A673 (cell line): ENCODE measurements at regions not wholly inside any gene's neighbourhood (a gene's known extent, or its start where the extent isn't known, plus 50 kb on each side); places are given as distances from the start of the nearest gene placed in this dataset.
"Not testable (repeated sequence)": the region's sequence is repeated elsewhere in the genome, so short reads cannot be mapped to it uniquely, and the experiment has no call there.

Experiments
- BruUV-seq: library from RNA; stranded (reverse); fragments of 400-500 nt; replicated peaks from 2 replicates; lab custom pipeline; 2021; lab: Mats Ljungman, UMichigan
- CTCF ChIA-PET: fragments of 300-600 bp; sonication (Branson Sonifier 250); formaldehyde crosslinking; loops from one replicate; lab custom pipeline; 2022; ENCODE audit warnings: antibody characterized with exemption; lab: Charles Lee
- POLR2A ChIA-PET: fragments of 300-600 bp; sonication (Branson Sonifier 250); formaldehyde crosslinking; loops from one replicate; lab custom pipeline; 2022; ENCODE audit warnings: antibody characterized with exemption; ENCODE audit not compliant: low non-redundant PET; lab: Charles Lee
- DNase-seq: peaks from one replicate; pipeline ENCODE4 v3.0.0-alpha.2; 2015; ENCODE audit warnings: low spot score
- H3K27ac ChIP-seq: fragments of 200-600 bp; sonication (generic); 2 replicates; pipeline ENCODE4 v1.5.1; 2016; ENCODE audit warnings: mixed run types, low read depth, mild to moderate bottlenecking, mixed read lengths, antibody characterized with exemption, low read length; ENCODE audit not compliant: poor library complexity, severe bottlenecking
- H3K27me3 ChIP-seq: fragments of 200-600 bp; sonication (generic); replicated peaks from 2 replicates; pipeline ENCODE4 v1.6.1; 2017; ENCODE audit warnings: mixed run types, low read depth, mild to moderate bottlenecking, mixed read lengths, antibody characterized with exemption, low read length; ENCODE audit not compliant: insufficient read depth, poor library complexity
- H3K36me3 ChIP-seq: fragments of 200-600 bp; sonication (generic); 2 replicates; pipeline ENCODE4 v1.6.1; 2016; ENCODE audit warnings: mixed run types, mild to moderate bottlenecking, mixed read lengths, antibody characterized with exemption, low read length; ENCODE audit not compliant: insufficient read depth, poor library complexity, severe bottlenecking
- H3K4me1 ChIP-seq: fragments of 200-600 bp; sonication (generic); 2 replicates; pipeline ENCODE4 v1.6.1; 2017; ENCODE audit warnings: mixed run types, mild to moderate bottlenecking, mixed read lengths, antibody characterized with exemption, low read length; ENCODE audit not compliant: insufficient read depth, poor library complexity, severe bottlenecking
- H3K4me3 ChIP-seq: fragments of 200-600 bp; sonication (generic); 2 replicates; pipeline ENCODE4 v1.5.1; 2016; ENCODE audit warnings: low read depth, mixed run types, mild to moderate bottlenecking, mixed read lengths, low read length; ENCODE audit not compliant: poor library complexity, severe bottlenecking
- H3K9me3 ChIP-seq: fragments of 200-600 bp; sonication (generic); 2 replicates; pipeline ENCODE4 v1.6.1; 2016; ENCODE audit warnings: mixed run types, low read depth, mild to moderate bottlenecking, mixed read lengths, antibody characterized with exemption, low read length; ENCODE audit not compliant: poor library complexity, severe bottlenecking
- intact Hi-C: fragments of 100-400 bp; cut with micrococcal nuclease; formaldehyde crosslinking; loops from one replicate; pipeline ENCODE4 v1.10.0; 2022; ENCODE audit not compliant: unreplicated experiment

DNA sequence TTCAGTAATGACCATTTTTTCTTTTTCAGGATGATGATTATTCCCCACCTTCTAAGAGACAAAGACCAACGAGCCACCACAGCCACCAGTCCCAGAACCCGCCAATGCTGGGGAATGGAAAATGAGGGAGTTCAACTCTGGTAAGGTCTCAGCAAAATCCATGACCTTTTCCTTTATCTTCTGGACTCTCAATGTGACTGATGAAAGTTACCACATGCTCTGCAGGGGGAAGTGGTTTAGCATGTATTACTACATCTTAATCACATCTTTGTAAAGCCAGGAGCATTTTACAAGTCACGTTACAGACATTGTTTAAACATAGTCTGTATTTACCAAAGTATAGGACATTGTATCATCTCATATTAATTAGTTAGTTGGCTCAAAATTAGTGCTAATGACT is 89.3 kb upstream of the METTL14 start:
- H3K27ac ChIP-seq, POLR2A ChIA-PET, intact Hi-C loops, H3K9me3 ChIP-seq, H3K27me3 ChIP-seq, H3K4me3 ChIP-seq, DNase-seq, H3K4me1 ChIP-seq, BruUV-seq, CTCF ChIA-PET, H3K36me3 ChIP-seq: not testable (repeated sequence)

DNA sequence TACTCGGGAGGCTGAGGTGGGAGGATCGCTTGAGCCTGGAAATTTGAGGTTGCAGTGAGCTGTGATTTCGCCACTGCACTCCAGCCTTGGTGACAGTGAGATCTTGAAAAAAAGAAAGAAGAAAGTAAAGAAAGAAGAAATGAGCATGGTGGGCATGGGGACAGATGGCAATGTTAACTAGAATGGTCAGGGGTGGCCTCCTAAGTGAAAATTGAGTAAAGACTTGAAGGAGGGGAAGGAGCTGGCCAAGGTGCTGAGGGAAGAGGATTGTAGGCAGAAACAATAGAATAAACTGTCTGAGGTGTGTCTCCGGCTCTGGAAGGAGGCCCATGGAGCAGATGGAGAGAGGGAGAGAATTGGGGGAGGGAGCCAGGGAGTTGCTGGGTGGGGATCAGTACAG is 60.1 kb upstream of the METTL14 start:
- POLR2A ChIA-PET, CTCF ChIA-PET, H3K9me3 ChIP-seq, H3K36me3 ChIP-seq, BruUV-seq, intact Hi-C loops, DNase-seq, H3K27ac ChIP-seq, H3K4me1 ChIP-seq, H3K27me3 ChIP-seq, H3K4me3 ChIP-seq: not testable (repeated sequence)

- H3K27ac ChIP-seq, H3K4me1 ChIP-seq, CTCF ChIA-PET, BruUV-seq, H3K4me3 ChIP-seq, H3K36me3 ChIP-seq, POLR2A ChIA-PET, intact Hi-C loops, H3K9me3 ChIP-seq, H3K27me3 ChIP-seq: not testable (repeated sequence)
- peak; percentile 41 for DNase-seq
These were observed 55.5 kb upstream of the METTL14 start for GRCh38 chr4:118629697-118630096.

DNA sequence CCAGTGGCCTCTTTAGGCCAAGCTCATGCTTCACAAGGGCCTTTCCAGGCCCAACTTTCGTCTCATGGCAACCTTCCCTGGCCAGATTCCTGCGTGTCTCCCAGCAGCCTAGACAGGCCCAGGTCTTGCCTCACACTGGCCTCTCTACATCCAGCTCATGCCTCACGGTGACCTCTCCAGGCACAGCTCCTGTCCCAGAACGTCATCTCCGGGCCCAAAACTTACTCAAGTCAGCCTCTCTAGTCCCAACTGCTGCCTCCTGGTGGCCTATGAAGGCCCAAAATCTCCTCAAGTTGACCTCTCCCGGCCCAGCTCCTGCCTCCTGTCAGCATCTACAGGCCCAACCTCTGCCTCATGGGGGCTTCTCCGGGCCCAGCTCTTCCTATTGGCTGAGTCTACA is 54.3 kb upstream of the METTL14 start:
- H3K27me3 ChIP-seq, H3K9me3 ChIP-seq, H3K27ac ChIP-seq, DNase-seq, CTCF ChIA-PET, intact Hi-C loops, POLR2A ChIA-PET, H3K4me1 ChIP-seq, BruUV-seq, H3K36me3 ChIP-seq, H3K4me3 ChIP-seq: not testable (repeated sequence)

DNA sequence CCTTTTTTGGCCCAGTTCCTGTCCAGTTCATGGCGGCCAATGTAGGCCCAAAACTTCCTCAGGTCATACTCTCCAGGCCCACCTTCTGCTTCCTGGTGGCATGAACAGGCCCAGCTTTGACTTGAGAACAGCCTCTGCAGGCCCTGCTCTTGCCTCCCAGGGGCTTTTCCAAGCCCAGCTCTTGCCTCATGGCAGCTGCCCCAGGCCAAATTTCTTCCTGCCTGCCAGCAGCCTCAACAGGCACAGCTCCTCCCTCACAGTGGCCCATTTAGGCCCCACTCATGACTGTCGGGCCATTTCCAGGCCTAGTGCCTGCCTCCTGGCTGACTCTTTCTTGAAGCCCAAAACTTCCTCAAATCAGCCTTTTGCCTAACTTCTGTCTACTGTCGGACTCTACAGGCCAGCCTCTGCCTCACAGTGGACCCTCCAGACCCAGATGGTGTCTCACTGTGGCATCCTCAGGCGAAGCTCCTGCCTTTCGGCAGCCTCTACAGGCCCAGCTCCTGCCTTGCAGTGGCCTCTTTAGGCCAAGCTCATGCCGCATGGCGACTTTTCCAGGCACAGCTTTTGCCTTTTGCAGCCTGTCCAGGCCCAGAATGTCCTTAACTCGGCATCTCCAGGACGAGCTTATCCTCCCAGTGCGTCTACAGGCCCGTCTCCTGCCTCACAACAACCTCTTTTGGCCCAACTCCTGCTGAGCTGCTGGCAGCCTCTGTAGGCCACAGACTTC is 53.7 kb upstream of the METTL14 start:
- H3K27ac ChIP-seq, CTCF ChIA-PET, POLR2A ChIA-PET, H3K4me1 ChIP-seq, BruUV-seq, intact Hi-C loops, H3K36me3 ChIP-seq, DNase-seq, H3K9me3 ChIP-seq, H3K27me3 ChIP-seq, H3K4me3 ChIP-seq: not testable (repeated sequence)

- H3K9me3 ChIP-seq, H3K27ac ChIP-seq, H3K4me1 ChIP-seq, CTCF ChIA-PET, intact Hi-C loops, DNase-seq, POLR2A ChIA-PET, H3K4me3 ChIP-seq, H3K36me3 ChIP-seq, BruUV-seq, H3K27me3 ChIP-seq: not testable (repeated sequence)
These were observed 51.7 kb upstream of the METTL14 start for GRCh38 chr4:118633476-118633875.

DNA sequence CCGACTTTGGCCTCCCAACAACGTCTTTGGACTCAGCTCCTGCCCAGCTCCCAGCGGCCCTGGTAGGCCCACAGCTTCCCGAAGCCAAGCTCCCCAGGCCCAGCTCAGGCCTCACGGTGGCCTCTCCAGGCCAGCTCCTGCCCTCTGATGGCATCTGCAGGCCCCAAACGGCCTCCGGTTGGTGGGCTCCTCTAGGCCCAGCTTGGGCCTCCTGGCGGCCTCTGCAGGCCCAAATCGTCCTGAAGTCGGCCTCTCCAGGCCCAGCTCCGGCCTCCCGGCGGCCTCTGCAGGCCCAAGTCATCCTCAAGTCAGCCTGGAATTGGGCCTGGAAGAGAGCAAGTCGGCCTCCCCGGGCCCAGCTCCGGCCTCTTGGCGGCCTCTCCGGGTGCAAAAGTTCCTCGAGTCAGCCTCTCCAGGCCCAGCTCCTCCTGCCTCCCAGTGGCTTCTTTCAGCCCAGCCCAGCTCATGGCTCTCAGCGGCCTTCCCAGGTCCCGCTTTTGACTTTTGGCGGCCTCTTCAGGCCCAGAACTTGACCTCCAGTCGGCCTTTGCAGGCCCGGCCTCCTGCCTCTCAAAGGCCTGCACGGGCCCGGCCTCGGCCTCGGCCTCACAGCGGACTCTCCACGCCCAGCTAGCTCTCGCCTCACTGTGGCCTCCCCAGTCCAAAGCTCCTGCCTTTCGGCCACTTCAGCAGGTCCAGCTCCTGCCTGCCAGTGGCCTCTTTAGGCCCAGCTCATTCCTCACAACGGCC is 50.9 kb upstream of the METTL14 start:
- H3K27me3 ChIP-seq, H3K9me3 ChIP-seq, CTCF ChIA-PET, H3K36me3 ChIP-seq, BruUV-seq, intact Hi-C loops, H3K27ac ChIP-seq, H3K4me3 ChIP-seq, H3K4me1 ChIP-seq, DNase-seq, POLR2A ChIA-PET: not testable (repeated sequence)
